ENCODE measurements at regions not wholly inside any gene's neighbourhood (a gene's known extent, or its start where the extent isn't known, plus 50 kb on each side); places are given as distances from the start of the nearest gene placed in this dataset.

- no peak for DNase-seq
Observed at GRCh38 chr2:12177455-12178288, 431.2 kb downstream of the LPIN1 start.

DNA sequence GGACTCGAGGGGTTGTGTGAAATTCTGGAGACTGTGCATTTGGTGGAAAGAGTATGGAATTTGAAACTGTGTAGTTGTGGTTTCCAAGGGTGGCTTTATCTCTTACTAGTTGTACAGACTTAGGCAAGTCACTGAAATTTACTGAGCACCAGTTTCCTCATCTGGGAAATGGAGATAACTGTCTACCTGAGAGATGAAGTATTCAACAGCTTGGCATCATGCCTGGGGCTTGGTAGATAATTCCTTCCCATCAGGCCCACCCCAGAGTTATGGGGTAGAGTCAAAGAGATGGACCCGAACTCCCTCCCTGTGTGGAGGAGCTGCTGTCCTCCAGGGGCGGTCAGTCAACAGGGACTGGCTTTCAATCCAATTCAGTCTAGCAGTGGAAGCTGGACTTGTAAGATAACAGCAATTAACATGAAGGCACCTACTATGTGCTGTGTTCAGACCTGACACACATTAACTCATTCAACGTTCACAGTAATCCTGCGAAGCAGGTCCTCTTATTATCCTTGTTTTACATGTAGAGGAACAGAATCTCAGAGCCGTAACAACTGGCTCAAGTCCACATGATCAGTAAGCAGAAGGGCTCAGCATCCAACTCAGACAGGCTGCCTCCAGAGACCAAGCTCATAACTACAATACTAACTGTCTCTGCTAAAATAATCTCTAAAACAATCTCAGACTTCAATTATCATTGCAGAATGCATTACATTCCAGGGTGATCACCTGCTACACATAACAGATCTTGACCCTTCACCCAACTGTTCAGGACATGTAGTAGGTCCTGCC lies 432.1 kb downstream of the LPIN1 start:
- no peak for DNase-seq

DNA sequence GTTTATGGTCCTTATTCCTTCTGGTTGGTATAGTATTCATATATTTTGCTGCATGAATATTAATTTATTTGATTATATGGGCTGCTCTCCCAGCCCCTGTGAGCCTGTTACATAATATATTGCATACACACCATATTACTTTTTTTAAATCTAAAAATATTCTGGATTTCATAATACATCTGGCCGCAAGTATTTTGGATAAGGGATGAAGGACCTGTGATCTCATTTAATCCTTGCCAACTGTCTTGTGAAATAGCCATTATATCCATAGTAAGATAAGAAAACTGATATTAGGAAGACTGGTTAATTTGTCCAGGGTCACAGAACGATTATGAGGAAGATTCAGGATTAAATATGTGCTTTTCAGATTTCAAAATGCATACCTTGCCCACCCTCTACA lies 433.6 kb downstream of the LPIN1 start:
- DNase-seq = no peak

DNA sequence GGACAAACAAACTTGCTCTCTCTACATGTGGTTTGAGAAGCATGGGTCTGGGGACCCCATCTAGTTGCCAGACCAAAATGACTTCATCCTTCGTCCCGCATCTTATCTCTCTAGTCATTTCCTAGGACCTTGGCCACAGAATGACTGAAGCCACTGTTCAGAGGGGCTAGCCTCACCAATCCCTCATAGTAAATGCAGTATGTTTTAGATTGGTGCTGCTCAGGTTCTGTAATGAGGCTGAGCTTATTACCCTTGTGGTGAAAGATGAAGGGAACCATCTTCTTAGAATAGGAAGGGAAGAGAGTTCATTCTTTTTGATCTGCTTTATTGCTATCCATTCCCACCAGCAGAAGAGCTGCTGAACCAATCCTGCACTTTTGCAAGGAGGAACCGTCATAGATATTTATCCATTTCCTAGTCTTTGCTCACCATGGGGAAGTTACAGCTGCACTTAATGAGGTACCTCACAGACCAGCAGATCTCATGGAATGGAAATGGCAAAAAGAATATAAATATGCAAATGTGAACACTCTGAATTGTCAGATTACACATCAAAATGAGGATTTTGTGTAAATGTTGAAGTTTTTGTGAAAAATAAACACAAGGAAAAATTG lies 436.7 kb downstream of the LPIN1 start:
- no peak for DNase-seq

GRCh38 chr2:12192762-12193161 lies 446.3 kb downstream of the LPIN1 start:
- DNase-seq = no peak

DNA sequence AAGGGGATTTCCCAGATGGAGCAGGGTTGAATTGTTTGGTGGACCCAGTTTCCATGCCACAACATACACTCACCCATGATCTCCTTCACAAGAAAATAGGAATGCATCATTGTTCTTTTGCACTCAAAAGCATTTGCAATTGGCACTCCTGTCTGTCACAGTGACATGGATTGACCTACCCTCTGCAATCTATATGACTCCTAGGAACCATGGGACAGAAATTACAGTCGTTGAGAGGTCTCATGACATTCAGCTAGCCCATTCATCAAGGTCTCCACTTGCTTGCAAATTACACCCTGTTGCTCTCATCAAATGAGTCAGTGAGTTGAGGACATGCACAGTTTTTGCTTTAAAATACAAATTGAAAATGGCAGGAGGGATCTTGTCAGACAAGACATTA lies 448.5 kb downstream of the LPIN1 start:
- DNase-seq = no peak

GRCh38 chr2:12196495-12196894 lies 450.1 kb downstream of the LPIN1 start:
- DNase-seq = no peak

DNA sequence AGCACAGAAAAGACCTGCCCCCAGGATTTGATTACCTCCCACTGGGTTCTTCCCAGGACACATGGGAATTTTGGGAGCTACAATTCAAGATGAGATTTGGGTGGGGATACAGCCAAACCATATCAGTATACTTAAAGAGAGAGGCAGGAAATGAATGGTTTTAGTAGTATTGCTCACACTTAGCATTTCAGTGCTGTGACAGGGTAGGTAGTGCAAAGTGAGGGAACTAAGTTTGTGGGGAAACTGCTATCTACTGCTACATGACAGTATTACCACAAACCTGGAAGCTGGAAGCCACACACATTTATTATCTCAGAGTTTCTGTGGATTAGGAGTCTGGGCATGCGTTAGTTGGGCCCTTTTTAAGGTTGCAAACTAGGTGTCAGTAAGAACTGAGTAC lies 450.7 kb downstream of the LPIN1 start:
- DNase-seq = no peak

DNA sequence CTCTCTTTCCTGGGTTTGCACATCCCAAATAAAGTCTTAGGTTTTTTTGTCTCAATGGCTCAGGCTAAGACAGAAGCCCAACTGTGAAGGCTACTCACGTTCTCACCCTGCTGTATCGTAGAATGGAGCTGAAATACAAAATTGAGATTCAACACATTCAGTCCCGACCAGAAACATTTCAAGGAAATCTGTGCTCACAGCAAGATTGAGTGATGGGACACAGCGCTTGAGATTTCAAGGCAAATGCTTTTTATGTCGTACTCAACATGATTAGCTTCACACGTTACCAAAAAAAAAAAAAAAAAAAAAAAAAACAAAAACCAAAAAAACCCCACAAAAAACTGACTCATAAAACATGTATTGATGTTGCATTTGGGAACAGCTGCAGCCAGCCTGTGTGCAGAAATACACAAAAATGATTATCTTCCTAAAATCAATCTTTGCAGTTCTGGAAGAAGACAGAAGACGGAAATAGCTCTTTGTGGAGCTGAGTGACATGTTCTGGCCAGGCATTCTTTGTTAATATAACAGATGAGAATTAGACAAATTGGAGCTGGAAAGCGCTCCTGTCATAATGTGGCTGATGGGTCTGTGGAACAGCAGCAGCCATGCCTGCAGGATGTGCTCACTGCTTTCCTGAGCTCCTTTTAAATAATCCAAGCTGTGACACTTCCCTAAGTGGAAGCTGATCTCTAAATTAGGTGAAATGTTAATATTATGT lies 453.2 kb downstream of the LPIN1 start:
- no peak for DNase-seq

- DNase-seq = no peak
Observed at GRCh38 chr2:12201369-12201768, 454.9 kb downstream of the LPIN1 start.

GRCh38 chr2:12202313-12203075 lies 456.1 kb downstream of the LPIN1 start:
- DNase-seq = no peak

GRCh38 chr2:12203528-12203927 lies 457.1 kb downstream of the LPIN1 start:
- DNase-seq = no peak

GRCh38 chr2:12205086-12205485 lies 458.7 kb downstream of the LPIN1 start:
- DNase-seq = no peak

DNA sequence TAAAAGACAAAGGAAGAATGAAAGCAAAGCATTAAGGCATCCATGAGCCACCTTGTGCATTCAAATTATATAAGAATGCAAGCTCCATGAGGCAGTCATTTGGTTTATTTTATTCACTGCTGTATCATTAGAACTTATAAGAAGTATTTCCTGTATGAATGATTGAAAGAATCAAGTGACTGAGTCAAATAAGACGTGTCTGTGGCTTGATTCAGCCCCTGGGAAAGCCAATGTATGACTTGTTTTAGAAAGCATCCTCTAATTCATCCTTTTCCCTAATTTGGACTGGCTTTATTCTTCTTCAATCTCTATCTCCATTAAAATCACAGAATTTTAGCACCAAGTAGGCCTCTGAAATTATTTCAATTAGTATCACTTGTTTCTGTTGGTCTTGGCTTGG lies 461.1 kb downstream of the LPIN1 start:
- DNase-seq = no peak

GRCh38 chr2:12210016-12210933 lies 463.8 kb downstream of the LPIN1 start:
- no peak for DNase-seq

DNA sequence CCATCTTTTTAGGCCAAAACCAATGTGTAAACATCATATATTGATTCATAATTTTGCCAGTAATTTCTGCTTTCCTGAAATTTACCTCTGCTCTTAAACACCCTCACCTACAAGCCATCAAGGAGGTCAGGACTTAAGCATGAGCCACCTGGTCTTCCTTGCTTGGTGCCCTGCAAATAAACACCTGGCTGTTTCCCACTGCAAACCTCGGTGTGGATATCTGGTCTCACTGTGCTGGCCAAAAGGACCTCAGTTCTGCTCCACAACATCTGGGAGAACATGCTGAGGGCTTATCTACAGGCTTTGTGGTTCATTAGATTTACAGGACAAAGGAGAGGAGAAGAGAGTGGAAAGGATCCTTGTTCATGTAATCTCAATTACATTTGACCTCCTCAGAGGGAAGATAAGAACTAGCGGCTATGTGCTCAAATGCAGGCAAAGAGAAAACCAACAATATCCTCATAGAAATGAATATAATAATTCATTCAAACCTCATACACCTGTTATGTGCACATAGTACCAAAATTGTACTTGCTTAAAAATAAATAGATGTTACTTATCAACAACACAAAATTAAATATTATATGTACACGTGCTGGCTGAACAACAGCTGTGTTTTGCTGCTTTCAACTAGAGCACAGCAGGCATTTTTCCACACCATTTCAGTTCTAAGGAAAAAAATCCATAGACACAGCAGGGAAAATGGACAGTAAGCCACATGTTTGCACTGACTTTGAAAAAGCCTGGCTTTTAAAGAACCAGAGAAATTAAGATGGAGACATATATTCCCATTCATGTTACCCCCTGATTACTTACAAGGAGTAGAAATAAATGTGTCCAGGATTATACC lies 465.1 kb downstream of the LPIN1 start:
- no peak for DNase-seq

DNA sequence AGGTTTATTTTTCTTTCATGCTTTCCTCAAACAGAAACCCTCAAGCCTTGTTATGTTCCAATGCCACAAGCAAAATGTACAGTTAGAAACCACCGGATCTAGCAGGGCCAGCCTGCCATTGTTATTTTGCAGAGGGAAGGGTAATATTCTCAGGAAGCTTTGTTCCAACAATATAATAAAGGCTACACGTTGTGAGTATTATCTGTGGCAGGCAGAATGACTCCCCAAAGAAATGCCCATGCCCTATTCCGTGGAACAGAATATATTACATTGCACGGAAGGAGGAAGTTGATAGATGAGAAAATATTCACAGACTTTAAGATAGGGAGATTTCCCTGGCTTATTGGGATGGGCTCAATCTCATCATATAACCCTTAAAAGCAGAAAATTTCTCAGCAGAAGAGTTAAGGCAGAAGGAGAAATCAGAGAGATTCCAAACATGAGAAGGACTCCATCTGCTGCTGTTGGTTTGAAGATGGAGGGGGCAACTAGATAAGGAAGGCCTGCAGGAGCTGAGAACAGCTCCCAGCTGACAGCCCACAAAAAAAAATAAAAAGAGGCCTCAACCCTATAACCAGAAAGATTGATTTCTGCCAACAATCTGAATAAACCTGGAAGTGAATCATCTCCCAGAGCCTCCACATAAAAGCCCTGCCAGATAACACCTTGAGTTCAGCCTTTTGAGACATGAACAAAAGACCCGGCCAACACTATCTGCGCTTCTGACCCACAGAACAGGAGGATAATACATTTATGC lies 466.6 kb downstream of the LPIN1 start:
- no peak for DNase-seq

DNA sequence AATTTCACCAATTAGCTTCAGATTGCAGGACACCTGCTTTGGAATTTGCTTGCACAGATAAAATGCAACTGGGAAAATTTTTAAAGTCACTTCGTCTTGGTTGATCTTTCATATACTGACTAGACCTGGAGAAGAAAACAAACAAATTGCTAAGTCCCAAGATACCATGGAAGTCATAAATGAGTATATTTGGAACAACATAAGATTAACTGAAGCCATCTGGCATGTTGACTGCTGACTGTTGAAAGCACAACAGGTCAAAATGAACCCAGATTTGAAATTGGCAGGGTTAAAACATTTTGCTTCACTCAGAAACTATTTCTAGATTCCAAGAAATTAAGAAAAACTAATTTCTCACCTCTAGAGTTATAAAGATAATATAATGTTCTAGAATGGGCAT lies 470.7 kb downstream of the LPIN1 start:
- no peak for DNase-seq

DNA sequence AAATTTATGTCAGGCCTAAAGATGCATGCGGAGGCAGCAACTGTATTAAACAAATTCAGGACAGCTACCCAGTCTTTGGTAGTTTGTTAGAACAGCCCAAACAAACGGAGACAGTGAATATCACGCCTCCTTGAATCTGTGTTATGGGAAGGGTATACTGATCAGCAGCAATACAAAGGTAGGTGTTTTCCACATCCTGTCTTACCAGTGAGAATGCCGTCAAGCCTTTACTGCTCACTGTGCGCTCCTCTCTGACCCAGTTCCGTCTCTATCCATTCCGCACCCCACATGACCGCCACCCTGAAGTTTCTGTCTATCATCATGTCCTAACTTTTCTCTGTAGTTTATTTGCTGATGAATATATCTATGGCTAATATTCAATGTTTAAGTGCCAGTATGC lies 473.3 kb downstream of the LPIN1 start:
- no peak for DNase-seq

GRCh38 chr2:12221584-12221983 lies 475.2 kb downstream of the LPIN1 start:
- no peak for DNase-seq

All from NCI-H774 (cell line).